ENCODE measurements at regions not wholly inside any gene's neighbourhood (a gene's known extent, or its start where the extent isn't known, plus 50 kb on each side); places are given as distances from the start of the nearest gene placed in this dataset.

DNA sequence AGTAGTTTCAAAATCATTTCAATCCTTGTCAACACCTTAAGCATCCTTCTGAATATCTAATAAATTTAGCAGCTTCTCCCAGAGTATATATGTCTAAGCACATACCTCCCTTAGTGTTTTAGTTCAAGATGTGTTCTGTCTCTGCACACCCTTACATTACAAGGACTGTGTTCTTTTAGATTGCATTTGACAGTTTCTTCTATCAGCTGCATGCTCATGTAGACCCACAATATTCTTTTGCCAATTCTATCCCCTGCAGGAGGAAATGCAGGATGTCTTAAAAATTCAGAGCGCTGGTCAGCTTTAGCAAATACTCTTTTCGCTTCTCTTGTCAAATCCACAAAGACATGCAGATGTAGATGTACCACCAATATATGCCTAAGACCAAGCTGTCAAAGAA, 145.8 kb upstream of the SLC30A5 start:
- BruUV-seq (replicated peaks): no TSS peak
- no peak for DNase-seq (ENCODE audit: low read depth, low spot score)
- TF ChIP-seq POLR2AphosphoS5 (IDR thresholded peaks at IDR 0.05; ENCODE audit: low read depth, low read length) (no peak), TCF7L2 (IDR thresholded peaks at IDR 0.05; ENCODE audit: low read depth, low read length) (no peak), SIN3A (IDR thresholded peaks at IDR 0.05; ENCODE audit: borderline replicate concordance, insufficient read depth, low read depth, low read length) (no peak), REST (IDR thresholded peaks at IDR 0.05; ENCODE audit: insufficient read depth in 1 of 2, low read depth in 2 of 2, low read length in 1 of 2) (no peak), CTCF (IDR thresholded peaks at IDR 0.05) (no peak)
- ChIA-PET CTCF (no interaction called here), POLR2A (no interaction called here)
- no peak overlapping the region for H3K4me3 ChIP-seq (ENCODE audit: low read depth in 2 of 2, low read length in 2 of 2)
- no peak overlapping the region for H3K27ac ChIP-seq (ENCODE audit: low read length)
- ATAC-seq: no peak
- in situ Hi-C loops (cut with HindIII; ENCODE audit: low pct_unique_long_range_greater_than_20kb, low sequenced_read_pairs) (no loop called here), intact Hi-C loops (cut with micrococcal nuclease; ENCODE audit: unreplicated experiment) (no loop called here)
- H3K36me3 ChIP-seq (ENCODE audit: control insufficient read depth, insufficient read depth, low read length): no peaks in the 10 kb centered on the region
- peaks cover 5% of the 10 kb centered on the region; the same call in 1 of the 2 replicates for H3K27me3 ChIP-seq (ENCODE audit: control insufficient read depth, insufficient read depth, low read length)
- no peaks in the 10 kb centered on the region for H3K9me3 ChIP-seq (ENCODE audit: control insufficient read depth, insufficient read depth, low read depth, low read length)
- H3K4me1 ChIP-seq (ENCODE audit: control insufficient read depth, insufficient read depth, low read length): no peaks in the 10 kb centered on the region

- ChIA-PET POLR2A (no interaction called here), CTCF (no interaction called here)
- Histone ChIP-seq H3K4me3 (ENCODE audit: low read depth in 2 of 2, low read length in 2 of 2) (no peak overlapping the region), H3K36me3 (ENCODE audit: control insufficient read depth, insufficient read depth, low read length) (no peaks in the 10 kb centered on the region), H3K4me1 (ENCODE audit: control insufficient read depth, insufficient read depth, low read length) (no peaks in the 10 kb centered on the region), H3K27ac (ENCODE audit: low read length) (no peak overlapping the region), H3K9me3 (ENCODE audit: control insufficient read depth, insufficient read depth, low read depth, low read length) (no peaks in the 10 kb centered on the region), H3K27me3 (ENCODE audit: control insufficient read depth, insufficient read depth, low read length) (peaks cover 5% of the 10 kb centered on the region; the same call in 1 of the 2 replicates)
- intact Hi-C loops (cut with micrococcal nuclease; ENCODE audit: unreplicated experiment): no loop called here
- ATAC-seq: no peak
- TF ChIP-seq POLR2AphosphoS5 (IDR thresholded peaks at IDR 0.05; ENCODE audit: low read depth, low read length) (no peak), CTCF (IDR thresholded peaks at IDR 0.05) (no peak), REST (IDR thresholded peaks at IDR 0.05; ENCODE audit: insufficient read depth in 1 of 2, low read depth in 2 of 2, low read length in 1 of 2) (no peak), SIN3A (IDR thresholded peaks at IDR 0.05; ENCODE audit: borderline replicate concordance, insufficient read depth, low read depth, low read length) (no peak), TCF7L2 (IDR thresholded peaks at IDR 0.05; ENCODE audit: low read depth, low read length) (no peak)
- DNase-seq (ENCODE audit: low read depth, low spot score): no peak
- no TSS peak for BruUV-seq (replicated peaks)
- in situ Hi-C loops (cut with HindIII; ENCODE audit: low pct_unique_long_range_greater_than_20kb, low sequenced_read_pairs): no loop called here
Measured at GRCh38 chr5:68949256-68949655, 144.6 kb upstream of the SLC30A5 start.
